SU-DHL-6 (cell line): ENCODE measurements at regions not wholly inside any gene's neighbourhood (a gene's known extent, or its start where the extent isn't known, plus 50 kb on each side); places are given as distances from the start of the nearest gene placed in this dataset.
"Not testable (repeated sequence)": the region's sequence is repeated elsewhere in the genome, so short reads cannot be mapped to it uniquely, and the experiment has no call there.

ENCODE experiments used
- H2AFZ ChIP-seq: fragments of 200-600 bp; sonication (generic); 2 replicates; pipeline ENCODE4 v1.6.1; 2014; ENCODE audit warnings: low read depth, mild to moderate bottlenecking, moderate library complexity, mixed read lengths, antibody characterized with exemption, low read length; ENCODE audit not compliant: severe bottlenecking
- H3F3A ChIP-seq: fragments of 200-600 bp; shearing (Covaris generic); 2 replicates; pipeline ENCODE4 v1.6.0; 2016; ENCODE audit warnings: antibody characterized with exemption, mild to moderate bottlenecking; ENCODE audit not compliant: insufficient read depth
- H3K27ac ChIP-seq: fragments of 200-600 bp; sonication (generic); 2 replicates; pipeline ENCODE4 v1.5.1; 2016; ENCODE audit warnings: low read depth, mild to moderate bottlenecking, low read length, moderate library complexity, mixed read lengths
- H3K27me3 ChIP-seq: fragments of 200-600 bp; sonication (generic), shearing (Covaris generic); 2 replicates; pipeline ENCODE4 v1.6.0; 2014; ENCODE audit warnings: mild to moderate bottlenecking, low read length
- H3K36me3 ChIP-seq: fragments of 200-600 bp; sonication (generic); 2 replicates; pipeline ENCODE4 v1.6.1; 2014; ENCODE audit warnings: mild to moderate bottlenecking, low read length, mixed read lengths
- H3K4me2 ChIP-seq: fragments of 300-600, 200-600 bp; shearing (Covaris generic), sonication (generic); 2 replicates; pipeline ENCODE4 v1.6.0; 2014; ENCODE audit warnings: low read length, low read depth, mild to moderate bottlenecking; ENCODE audit not compliant: poor library complexity, severe bottlenecking
- H3K4me3 ChIP-seq: fragments of 200-600 bp; sonication (generic); 2 replicates; pipeline ENCODE4 v1.5.1; 2014; ENCODE audit warnings: antibody characterized with exemption, low read length, mild to moderate bottlenecking, mixed read lengths; ENCODE audit not compliant: insufficient read depth, poor library complexity, severe bottlenecking
- H3K79me2 ChIP-seq: fragments of 200-600 bp; sonication (generic); 2 replicates; pipeline ENCODE4 v1.6.1; 2014; ENCODE audit warnings: mild to moderate bottlenecking, low read length, moderate library complexity; ENCODE audit not compliant: insufficient read depth
- H3K9ac ChIP-seq: fragments of 200-600 bp; sonication (generic); 2 replicates; pipeline ENCODE4 v1.7.0; 2014; ENCODE audit warnings: mild to moderate bottlenecking, low read length
- H3K9me2 ChIP-seq: fragments of 200-600 bp; sonication (generic); replicated peaks from 2 replicates; pipeline ENCODE4 v1.6.1; 2014; ENCODE audit warnings: low read length; ENCODE audit not compliant: insufficient read depth
- H3K9me3 ChIP-seq: fragments of 200-600 bp; sonication (generic); 2 replicates; pipeline ENCODE4 v1.6.1; 2014; ENCODE audit warnings: low read length, mixed read lengths; ENCODE audit not compliant: insufficient read depth
- H4K20me1 ChIP-seq: fragments of 200-600 bp; sonication (generic); 2 replicates; pipeline ENCODE4 v1.6.1; 2014; ENCODE audit warnings: low read depth, mild to moderate bottlenecking, antibody characterized with exemption, low read length, moderate library complexity, mixed read lengths
- CTCF ChIP-seq: fragments of 200-600 bp; sonication (generic); IDR thresholded peaks from one replicate; pipeline ENCODE4 v1.5.1; 2017; ENCODE audit warnings: antibody characterized with exemption, mild to moderate bottlenecking, low read length, moderate library complexity; ENCODE audit not compliant: insufficient read depth, poor library complexity, severe bottlenecking
- EZH2phosphoT487 ChIP-seq: fragments of 200-600 bp; sonication (generic), shearing (Covaris generic); conservative IDR thresholded peaks from 2 replicates; pipeline ENCODE4 v1.6.1; 2018; ENCODE audit warnings: mild to moderate bottlenecking, antibody characterized with exemption, low read length, moderate library complexity, mixed read lengths

DNA sequence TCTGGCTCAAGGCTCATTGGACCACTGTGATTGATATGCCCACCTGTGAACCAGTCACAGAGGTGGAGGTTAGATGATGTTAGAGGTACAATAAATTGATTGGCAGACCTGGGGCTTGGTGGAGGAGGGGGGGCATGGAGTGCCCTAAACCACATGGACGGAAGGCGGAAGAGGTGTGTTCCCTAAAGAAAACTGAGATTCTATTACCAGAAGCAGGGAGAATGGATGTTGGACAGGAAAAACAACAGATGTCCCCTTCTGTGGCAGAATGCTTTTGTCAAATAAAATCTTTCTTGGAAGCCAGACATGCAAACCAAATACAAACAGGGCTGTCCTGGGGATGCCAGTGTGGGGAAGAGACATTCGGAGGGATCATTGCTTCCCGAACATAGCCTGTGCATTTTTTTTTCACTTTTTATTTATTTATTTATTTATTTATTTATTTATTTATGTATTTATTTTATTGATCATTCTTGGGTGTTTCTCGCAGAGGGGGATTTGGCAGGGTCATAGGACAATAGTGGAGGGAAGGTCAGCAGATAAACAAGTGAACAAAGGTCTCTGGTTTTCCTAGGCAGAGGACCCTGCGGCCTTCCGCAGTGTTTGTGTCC, 433.9 kb downstream of the RPS24 start:
- TF ChIP-seq EZH2phosphoT487 (no peak), CTCF (no peak)
- H3K79me2 ChIP-seq = no peaks in the 10 kb centered on the region
- no peaks in the 10 kb centered on the region for H4K20me1 ChIP-seq
- H3K27me3 ChIP-seq = no peaks in the 10 kb centered on the region
- H3K36me3 ChIP-seq = no peaks in the 10 kb centered on the region
- H3F3A ChIP-seq = no peaks in the 10 kb centered on the region
- no peak overlapping the region for H3K27ac ChIP-seq
- H3K4me3 ChIP-seq = no peak overlapping the region
- H3K4me2 ChIP-seq = no peak overlapping the region
- no peaks in the 10 kb centered on the region for H3K9me3 ChIP-seq
- no peak overlapping the region for H2AFZ ChIP-seq
- no peaks in the 10 kb centered on the region for H3K9me2 ChIP-seq
- no peak overlapping the region for H3K9ac ChIP-seq

DNA sequence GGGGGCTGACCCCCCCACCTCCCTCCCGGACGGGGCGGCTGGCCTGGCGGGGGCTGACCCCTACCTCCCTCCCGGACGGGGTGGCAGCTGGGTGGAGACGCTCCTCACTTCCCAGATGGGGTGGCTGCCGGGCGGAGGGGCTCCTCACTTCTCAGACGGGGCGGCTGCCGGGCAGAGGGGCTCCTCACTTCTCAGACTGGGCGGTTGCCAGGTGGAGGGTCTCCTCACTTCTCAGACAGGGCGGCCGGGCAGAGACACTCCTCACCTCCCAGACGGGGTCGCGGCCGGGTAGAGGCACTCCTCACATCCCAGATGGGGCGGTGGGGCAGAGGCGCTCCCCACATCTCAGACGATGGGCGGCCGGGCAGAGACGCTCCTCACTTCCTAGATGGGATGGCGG, 435.1 kb downstream of the RPS24 start:
- H3K27ac ChIP-seq, H3K79me2 ChIP-seq, H3K9me3 ChIP-seq, H3K36me3 ChIP-seq, H3K4me3 ChIP-seq, H2AFZ ChIP-seq, H3K27me3 ChIP-seq, H4K20me1 ChIP-seq, H3K4me2 ChIP-seq, H3K9ac ChIP-seq, H3F3A ChIP-seq, H3K9me2 ChIP-seq: not testable (repeated sequence)

DNA sequence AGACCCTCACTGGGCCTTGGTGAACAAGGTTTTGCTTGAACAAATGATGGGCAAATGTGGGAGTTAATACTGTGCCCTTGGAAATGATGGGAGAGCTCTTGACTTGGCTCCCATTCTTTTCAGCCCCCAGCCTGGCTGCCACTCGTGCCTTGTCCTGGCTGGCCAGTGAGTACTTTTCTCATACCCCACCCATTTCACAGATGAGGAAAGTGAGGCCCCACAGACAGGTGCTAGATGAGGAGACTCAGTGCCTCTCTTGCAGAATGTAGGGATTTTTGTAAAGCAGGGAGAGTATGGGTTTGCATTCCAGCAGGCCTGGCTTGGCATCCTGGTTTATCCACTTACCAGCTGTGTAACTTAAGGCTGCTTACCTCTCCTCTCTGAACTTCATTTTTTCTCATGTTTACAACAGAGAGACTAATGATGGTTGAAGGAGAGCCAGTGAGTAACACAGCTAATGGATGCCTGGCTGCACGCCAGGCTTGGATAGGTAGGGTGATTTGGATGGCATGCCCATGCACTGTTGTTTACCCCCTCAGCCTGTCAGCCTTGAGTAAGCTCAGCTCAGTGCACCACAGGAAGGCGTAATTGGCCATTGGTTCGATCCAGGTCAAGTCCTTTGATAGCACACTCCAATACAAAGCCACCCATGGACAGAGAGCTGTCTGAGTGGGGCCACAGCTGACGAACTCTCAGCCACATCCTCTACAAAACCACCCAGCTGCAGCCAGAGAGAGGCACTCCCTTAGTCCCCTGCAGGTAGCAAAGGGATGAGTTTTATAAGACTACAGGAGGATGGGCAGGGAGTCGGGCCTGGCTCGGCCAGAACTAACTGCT, 436.8 kb downstream of the RPS24 start:
- H3K27ac ChIP-seq = no peak overlapping the region
- TF ChIP-seq EZH2phosphoT487 (no peak), CTCF (no peak)

DNA sequence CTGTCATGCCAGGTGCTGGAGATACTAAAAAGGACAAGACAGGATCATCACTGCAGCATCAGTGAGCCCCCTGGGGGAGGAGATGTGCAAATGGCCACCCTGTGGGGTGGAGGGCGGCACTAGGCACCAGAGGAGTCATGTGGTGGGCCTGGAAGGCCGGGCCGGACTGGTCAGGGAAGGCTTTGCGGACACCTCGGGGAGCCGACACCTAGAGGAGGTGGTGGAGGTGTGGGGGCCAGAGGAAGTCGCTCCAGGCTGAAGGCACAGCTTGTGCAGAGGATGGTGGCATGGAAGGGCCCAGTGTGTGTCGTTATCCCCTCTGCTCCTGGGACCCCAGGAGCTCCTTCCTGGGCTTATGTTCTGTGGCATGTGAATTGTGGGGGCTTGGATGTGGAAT, 437.7 kb downstream of the RPS24 start:
- TF ChIP-seq CTCF (no peak), EZH2phosphoT487 (no peak)
- no peak overlapping the region for H2AFZ ChIP-seq
- no peaks in the 10 kb centered on the region for H3F3A ChIP-seq
- H3K79me2 ChIP-seq = no peaks in the 10 kb centered on the region
- H3K9me3 ChIP-seq = no peaks in the 10 kb centered on the region
- H3K27ac ChIP-seq = no peak overlapping the region
- no peaks in the 10 kb centered on the region for H3K36me3 ChIP-seq
- no peaks in the 10 kb centered on the region for H4K20me1 ChIP-seq
- no peak overlapping the region for H3K9ac ChIP-seq
- no peaks in the 10 kb centered on the region for H3K9me2 ChIP-seq
- no peak overlapping the region for H3K4me2 ChIP-seq
- no peak overlapping the region for H3K4me3 ChIP-seq
- no peaks in the 10 kb centered on the region for H3K27me3 ChIP-seq

More for the DNA sequence above, 436.8 kb downstream of the RPS24 start:
- Histone ChIP-seq H2AFZ (no peak overlapping the region), H3K9me3 (no peaks in the 10 kb centered on the region), H3K4me3 (no peak overlapping the region), H3K36me3 (no peaks in the 10 kb centered on the region), H4K20me1 (no peaks in the 10 kb centered on the region), H3K9me2 (no peaks in the 10 kb centered on the region), H3K9ac (no peak overlapping the region), H3K79me2 (no peaks in the 10 kb centered on the region), H3K27me3 (no peaks in the 10 kb centered on the region), H3K4me2 (no peak overlapping the region), H3F3A (no peaks in the 10 kb centered on the region)
